HG02571 (cell line): ENCODE measurements at regions not wholly inside any gene's neighbourhood (a gene's known extent, or its start where the extent isn't known, plus 50 kb on each side); places are given as distances from the start of the nearest gene placed in this dataset.

Source experiments
- ATAC-seq: cut with Tn5 transposase; IDR thresholded peaks from one replicate; pipeline ENCODE4 v1.9.1; 2021; ENCODE audit warnings: mild to moderate bottlenecking, moderate library complexity; ENCODE audit not compliant: unreplicated experiment

- no peak for ATAC-seq
These were observed 147.1 kb upstream of the SLITRK1 start for GRCh38 chr13:84029396-84029795.

GRCh38 chr13:84025824-84026223 is 143.6 kb upstream of the SLITRK1 start:
- no peak for ATAC-seq

GRCh38 chr13:83996415-83996814 is 114.1 kb upstream of the SLITRK1 start:
- no peak for ATAC-seq

- no peak for ATAC-seq
These were observed 113.7 kb upstream of the SLITRK1 start for GRCh38 chr13:83995930-83996329.

GRCh38 chr13:83992566-83993358 is 110.5 kb upstream of the SLITRK1 start:
- no peak for ATAC-seq

- ATAC-seq, result no peak
These were observed 105.1 kb upstream of the SLITRK1 start for GRCh38 chr13:83987394-83987793.

- ATAC-seq, result no peak
These were observed 102.5 kb upstream of the SLITRK1 start for GRCh38 chr13:83984793-83985192.

GRCh38 chr13:83980331-83980730 is 98.1 kb upstream of the SLITRK1 start:
- no peak for ATAC-seq

GRCh38 chr13:83975655-83976165 is 93.4 kb upstream of the SLITRK1 start:
- no peak for ATAC-seq

GRCh38 chr13:83958531-83958930 is 76.3 kb upstream of the SLITRK1 start:
- ATAC-seq, result no peak

GRCh38 chr13:83955011-83955410 is 72.7 kb upstream of the SLITRK1 start:
- ATAC-seq, result no peak

GRCh38 chr13:83953916-83954315 is 71.6 kb upstream of the SLITRK1 start:
- no peak for ATAC-seq

GRCh38 chr13:83950293-83950692 is 68.0 kb upstream of the SLITRK1 start:
- no peak for ATAC-seq

GRCh38 chr13:83943530-83944279 is 61.4 kb upstream of the SLITRK1 start:
- ATAC-seq, result no peak

- no peak for ATAC-seq
These were observed 59.5 kb upstream of the SLITRK1 start for GRCh38 chr13:83941701-83942335.

- no peak for ATAC-seq
These were observed 58.5 kb upstream of the SLITRK1 start for GRCh38 chr13:83940742-83941141.

- no peak for ATAC-seq
These were observed 55.3 kb upstream of the SLITRK1 start for GRCh38 chr13:83937579-83937978.

GRCh38 chr13:83935566-83935965 is 53.3 kb upstream of the SLITRK1 start:
- ATAC-seq, result no peak
